Non-pigmented ciliary epithelial cell (primary cell): ENCODE measurements at regions not wholly inside any gene's neighbourhood (a gene's known extent, or its start where the extent isn't known, plus 50 kb on each side); places are given as distances from the start of the nearest gene placed in this dataset.

Source experiments
- DNase-seq: peaks from one replicate; pipeline ENCODE4 v3.0.0-alpha.2; 2010; ENCODE audit warnings: low read depth

GRCh38 chr21:27693376-27693775 is 726.5 kb upstream of the ADAMTS5 start:
- DNase-seq: peak; percentile 41

GRCh38 chr21:27691516-27691915 is 724.6 kb upstream of the ADAMTS5 start:
- no peak for DNase-seq

- no peak for DNase-seq
Observed at GRCh38 chr21:27691006-27691405, 724.1 kb upstream of the ADAMTS5 start.

DNA sequence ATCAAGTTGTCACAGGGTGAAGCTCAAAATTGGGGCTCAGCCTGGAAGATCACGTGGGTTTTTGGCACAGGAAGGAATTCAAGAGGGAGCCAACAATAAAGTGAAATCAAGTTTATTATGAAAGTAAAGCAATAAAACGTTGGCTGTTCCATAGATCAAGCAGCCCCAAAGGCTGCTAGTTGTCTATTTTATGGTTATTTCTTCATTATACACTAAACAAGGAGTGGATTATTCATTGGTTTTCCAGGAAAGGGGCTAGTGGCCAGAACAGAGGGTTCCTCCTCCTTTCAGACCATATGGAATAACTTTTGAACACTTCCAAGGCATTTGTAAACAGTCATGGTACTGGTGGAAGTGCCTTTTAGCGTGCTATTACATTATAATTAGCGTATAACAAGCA is 723.5 kb upstream of the ADAMTS5 start:
- no peak for DNase-seq

GRCh38 chr21:27688773-27689172 is 721.9 kb upstream of the ADAMTS5 start:
- no peak for DNase-seq

DNA sequence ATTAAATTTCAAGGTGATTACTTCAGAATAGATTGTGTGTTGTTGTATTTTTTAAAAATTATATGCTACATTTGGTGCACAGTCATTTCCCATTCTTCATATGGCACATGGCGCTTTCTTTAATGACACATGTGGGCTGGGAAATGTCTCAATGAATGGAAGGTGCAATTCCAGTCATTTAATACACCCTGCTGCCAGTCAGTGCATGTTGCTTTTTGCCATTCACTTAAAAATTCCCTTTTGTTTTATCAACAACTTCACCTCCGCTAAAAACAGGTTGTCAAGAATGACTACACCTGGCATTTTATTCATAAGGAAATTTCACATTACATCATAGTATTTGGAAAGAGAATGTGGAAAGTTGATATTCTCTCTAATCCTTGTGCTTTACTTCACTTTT is 716.4 kb upstream of the ADAMTS5 start:
- DNase-seq: no peak

- no peak for DNase-seq
Observed at GRCh38 chr21:27681841-27682240, 715.0 kb upstream of the ADAMTS5 start.

GRCh38 chr21:27681038-27681437 is 714.1 kb upstream of the ADAMTS5 start:
- DNase-seq: no peak

DNA sequence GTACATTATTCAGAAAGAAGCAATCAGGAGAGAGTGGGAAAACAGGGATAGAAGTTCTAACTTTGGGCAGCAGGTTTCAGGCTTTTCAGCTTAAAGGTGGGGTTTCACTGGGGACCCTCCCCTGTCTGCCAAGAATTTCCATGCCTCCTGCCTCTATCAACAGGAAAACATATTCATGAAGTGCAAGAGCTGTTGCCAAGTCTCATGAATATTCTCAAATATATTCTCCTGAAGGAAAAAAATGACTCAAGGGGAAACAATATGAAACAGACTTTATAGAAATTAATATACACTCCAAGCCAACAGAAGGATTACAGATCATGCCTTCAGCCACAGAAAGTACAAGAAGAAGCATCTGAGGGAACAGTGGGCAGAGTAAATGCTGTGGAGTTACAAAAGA is 713.3 kb upstream of the ADAMTS5 start:
- no peak for DNase-seq

- no peak for DNase-seq
Observed at GRCh38 chr21:27678511-27678910, 711.6 kb upstream of the ADAMTS5 start.

DNA sequence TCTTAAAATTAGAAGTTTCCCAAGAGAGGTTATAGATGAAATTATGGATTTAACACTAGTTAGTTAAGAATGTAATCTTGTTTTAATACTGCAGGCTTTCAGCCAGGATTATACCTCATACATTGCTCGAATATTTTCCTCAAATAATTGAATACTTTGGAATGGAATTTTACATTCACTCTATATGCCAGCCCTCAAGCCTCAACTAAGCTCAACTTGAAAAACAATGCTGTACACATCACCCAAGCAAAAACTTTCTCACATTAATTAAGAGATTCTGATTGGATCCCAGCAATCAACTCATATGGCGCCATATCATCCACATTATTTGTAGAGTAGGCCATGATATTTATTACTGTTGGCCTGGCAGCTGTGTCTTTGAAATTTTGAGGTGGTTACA is 710.7 kb upstream of the ADAMTS5 start:
- no peak for DNase-seq

DNA sequence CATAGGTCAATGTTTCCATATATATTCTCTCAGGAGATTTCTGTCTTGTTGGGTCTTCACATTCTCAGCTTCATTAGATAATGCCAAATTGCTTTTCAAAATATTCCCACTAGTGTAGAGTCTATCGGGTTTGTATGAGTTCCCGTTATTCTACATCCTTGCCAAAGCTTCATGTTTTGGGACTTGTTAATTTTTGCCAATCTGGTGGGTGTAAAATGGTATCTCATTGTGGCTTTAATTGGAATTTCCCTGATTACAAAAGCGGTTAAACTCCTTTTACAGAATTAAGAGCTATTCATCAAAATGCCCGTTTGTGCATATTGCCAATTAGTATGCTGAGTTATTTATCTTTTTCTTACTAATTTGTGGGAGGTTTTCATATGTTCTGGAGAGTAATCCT is 708.4 kb upstream of the ADAMTS5 start:
- DNase-seq: no peak

DNA sequence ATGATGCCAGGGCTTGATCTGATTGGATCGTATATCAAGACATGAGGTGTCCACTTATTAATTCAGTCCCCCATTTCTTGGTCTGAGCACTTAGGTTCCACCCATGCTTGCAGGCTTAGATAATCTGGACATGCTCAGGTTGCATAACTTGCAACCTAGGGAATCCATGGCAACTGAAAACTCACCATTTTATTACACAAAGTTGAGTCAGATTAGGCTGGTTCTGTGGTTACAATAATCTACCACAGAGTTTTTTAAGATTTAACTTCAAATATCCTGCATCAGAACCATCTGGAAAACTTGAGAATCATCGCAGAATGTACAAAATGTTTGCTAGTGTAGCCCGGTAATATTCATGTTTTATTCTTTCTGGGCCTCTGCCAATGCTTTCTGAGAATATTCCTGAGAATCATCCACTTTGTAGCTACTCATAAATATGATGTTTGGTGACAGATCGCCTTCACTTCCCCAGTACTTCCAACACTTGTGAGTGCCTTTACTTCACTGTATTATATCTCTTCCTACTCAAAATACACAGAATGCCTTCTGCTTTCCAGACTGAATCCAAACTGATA is 707.2 kb upstream of the ADAMTS5 start:
- DNase-seq: peak; percentile 85

GRCh38 chr21:27673581-27673980 is 706.7 kb upstream of the ADAMTS5 start:
- DNase-seq: no peak

- no peak for DNase-seq
Observed at GRCh38 chr21:27671207-27671606, 704.3 kb upstream of the ADAMTS5 start.

GRCh38 chr21:27653481-27653880 is 686.6 kb upstream of the ADAMTS5 start:
- no peak for DNase-seq

- no peak for DNase-seq
Observed at GRCh38 chr21:27649762-27650161, 682.9 kb upstream of the ADAMTS5 start.

GRCh38 chr21:27649323-27649722 is 682.4 kb upstream of the ADAMTS5 start:
- DNase-seq: peak; percentile 93

- DNase-seq: peak; percentile 81
Observed at GRCh38 chr21:27648560-27648959, 681.7 kb upstream of the ADAMTS5 start.

GRCh38 chr21:27647921-27648320 is 681.0 kb upstream of the ADAMTS5 start:
- no peak for DNase-seq

GRCh38 chr21:27647401-27647800 is 680.5 kb upstream of the ADAMTS5 start:
- no peak for DNase-seq

- DNase-seq: no peak
Observed at GRCh38 chr21:27646691-27647090, 679.8 kb upstream of the ADAMTS5 start.

DNA sequence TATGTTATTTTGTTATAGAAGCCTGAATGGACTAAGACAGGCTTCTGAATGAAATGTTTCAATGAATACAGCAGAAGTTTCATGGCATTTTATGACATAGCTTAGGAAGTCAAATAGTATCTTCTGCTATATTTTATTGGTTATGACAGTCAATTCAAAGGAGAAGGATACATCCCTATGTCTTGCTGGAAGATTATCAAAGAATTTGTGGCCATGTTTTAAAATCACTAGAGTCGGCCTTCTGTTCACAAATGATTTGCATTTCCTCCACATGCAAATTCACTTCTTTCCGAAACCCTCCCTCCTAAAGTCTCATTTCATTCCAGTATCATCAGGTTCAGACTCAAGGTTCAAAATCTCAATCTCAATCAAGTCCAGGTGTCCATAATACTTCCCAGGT is 679.2 kb upstream of the ADAMTS5 start:
- no peak for DNase-seq

- DNase-seq: no peak
Observed at GRCh38 chr21:27645285-27645684, 678.4 kb upstream of the ADAMTS5 start.

GRCh38 chr21:27643326-27643725 is 676.4 kb upstream of the ADAMTS5 start:
- DNase-seq: no peak
